ENCODE measurements at regions not wholly inside any gene's neighbourhood (a gene's known extent, or its start where the extent isn't known, plus 50 kb on each side); places are given as distances from the start of the nearest gene placed in this dataset.

DNA sequence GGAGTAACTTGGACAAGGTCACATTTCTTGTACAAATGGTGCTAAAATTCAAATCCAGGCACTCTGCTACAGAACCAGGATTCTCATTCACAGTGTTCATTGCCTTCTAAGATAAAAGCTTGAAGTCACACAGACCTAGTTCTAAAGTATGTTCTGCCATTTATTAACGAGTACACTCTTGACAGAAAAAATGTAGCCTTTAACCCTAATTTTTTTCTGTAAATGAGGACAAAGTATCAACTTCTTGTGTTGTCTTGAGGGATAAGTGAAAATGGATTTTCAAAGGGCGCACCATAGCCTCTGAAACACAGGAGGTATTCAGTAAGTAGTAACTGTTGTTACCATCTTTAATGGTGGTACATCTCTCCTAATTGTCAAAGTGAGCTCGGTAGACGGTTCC, 379.8 kb upstream of the FLRT2 start:
- TF ChIP-seq, protein P1, sequence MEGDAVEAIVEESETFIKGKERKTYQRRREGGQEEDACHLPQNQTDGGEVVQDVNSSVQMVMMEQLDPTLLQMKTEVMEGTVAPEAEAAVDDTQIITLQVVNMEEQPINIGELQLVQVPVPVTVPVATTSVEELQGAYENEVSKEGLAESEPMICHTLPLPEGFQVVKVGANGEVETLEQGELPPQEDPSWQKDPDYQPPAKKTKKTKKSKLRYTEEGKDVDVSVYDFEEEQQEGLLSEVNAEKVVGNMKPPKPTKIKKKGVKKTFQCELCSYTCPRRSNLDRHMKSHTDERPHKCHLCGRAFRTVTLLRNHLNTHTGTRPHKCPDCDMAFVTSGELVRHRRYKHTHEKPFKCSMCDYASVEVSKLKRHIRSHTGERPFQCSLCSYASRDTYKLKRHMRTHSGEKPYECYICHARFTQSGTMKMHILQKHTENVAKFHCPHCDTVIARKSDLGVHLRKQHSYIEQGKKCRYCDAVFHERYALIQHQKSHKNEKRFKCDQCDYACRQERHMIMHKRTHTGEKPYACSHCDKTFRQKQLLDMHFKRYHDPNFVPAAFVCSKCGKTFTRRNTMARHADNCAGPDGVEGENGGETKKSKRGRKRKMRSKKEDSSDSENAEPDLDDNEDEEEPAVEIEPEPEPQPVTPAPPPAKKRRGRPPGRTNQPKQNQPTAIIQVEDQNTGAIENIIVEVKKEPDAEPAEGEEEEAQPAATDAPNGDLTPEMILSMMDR (IDR thresholded peaks at IDR 0.05), result no peak
- TF ChIP-seq POLR2A (IDR thresholded peaks at IDR 0.05), result no peak
